Stimulated activated CD4-positive, alpha-beta T cell treated with anti-CD3 and anti-CD28 coated beads, TNF-alpha, amount 100 ng/mL, for 1 hour (primary cell): ENCODE measurements at regions not wholly inside any gene's neighbourhood (a gene's known extent, or its start where the extent isn't known, plus 50 kb on each side); places are given as distances from the start of the nearest gene placed in this dataset.

ENCODE experiments used
- DNase-seq, 3 donors: peaks; one replicate each; pipeline ENCODE4 v3.0.0-alpha.2; 2020; ENCODE audit warnings: low read depth in 3 of 3, low spot score in 1 of 3

DNA sequence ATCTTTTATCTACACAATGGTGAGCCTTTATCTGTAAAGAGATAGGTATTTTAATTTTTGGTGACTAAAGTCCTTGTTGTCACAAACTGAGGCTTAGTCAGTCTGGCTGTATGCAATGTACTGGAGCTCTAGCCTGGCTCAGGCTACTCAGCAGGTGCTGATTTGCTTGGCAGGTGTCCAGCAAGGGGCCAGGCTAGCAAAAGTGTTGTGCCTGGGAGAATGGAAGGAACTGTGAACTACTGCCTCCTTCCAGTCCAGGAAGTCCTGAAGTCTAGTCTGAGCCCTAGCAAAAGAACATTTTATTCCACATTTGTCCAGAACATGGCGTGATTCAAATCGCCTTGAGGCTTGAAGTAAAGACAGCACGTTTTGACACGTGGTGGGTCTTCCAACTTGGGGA lies 260.5 kb downstream of the CCDC85A start:
- DNase-seq: no peak

- no peak for DNase-seq
Measured at GRCh38 chr2:56448403-56449001, 264.7 kb downstream of the CCDC85A start.

DNA sequence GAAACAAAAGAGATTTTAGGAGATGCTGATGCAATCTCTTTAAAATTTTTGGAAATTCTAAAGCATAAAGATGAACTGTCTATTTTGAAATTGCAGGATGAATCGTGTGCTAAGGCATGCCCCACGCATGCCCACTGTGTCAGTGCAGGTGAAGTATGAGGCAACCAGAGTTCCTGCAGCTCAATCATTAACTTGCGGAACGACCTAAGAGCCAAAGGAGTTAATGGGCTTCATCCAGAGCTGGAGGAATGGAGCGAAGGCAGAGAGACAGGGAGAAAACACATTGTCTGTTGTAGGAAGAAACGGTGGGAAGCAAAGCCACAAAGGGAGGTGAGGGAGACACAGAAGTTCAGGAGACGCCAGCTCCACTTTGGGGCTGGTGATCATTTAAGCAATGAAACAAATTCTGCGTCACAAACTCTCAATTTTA lies 265.2 kb downstream of the CCDC85A start:
- DNase-seq: no peak

GRCh38 chr2:56449449-56449860 lies 265.7 kb downstream of the CCDC85A start:
- DNase-seq: no peak

DNA sequence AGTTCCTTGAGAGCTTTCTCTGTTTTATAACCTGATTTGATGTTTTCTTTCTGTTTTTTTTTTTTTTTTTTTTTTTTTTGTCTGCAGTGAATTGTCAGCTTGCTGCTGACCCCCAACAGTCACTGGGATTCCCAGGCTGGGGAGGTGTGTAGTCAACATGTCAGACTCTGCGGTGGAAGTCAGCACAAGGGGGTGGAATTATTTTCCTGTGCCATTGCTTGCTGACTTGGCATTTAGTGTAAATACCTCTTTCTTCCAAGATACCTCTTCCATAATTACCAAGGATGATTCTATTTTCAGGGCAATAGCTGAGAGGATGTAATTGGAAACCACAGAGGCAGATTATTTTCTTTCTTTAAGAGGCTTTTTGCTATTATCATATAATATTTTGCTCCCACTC lies 266.3 kb downstream of the CCDC85A start:
- DNase-seq: no peak

DNA sequence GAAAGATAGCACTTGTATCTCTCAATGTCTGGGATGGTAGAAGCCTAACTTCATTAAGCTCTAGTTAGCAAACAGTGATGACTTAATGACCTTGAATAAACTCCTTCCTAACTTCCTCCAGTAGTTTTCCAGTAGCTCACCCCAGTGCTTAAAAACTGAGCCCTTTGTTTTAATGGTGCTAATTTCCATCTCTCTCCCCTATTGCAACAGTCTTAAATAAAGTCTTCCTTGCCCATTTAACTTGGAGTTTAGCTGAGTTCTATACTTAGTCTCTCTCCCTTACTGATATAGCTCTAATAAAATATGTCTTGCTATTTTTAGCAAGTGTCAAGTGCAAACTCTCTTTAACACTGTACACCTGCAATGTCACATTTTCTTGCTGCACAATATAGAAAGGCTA lies 267.0 kb downstream of the CCDC85A start:
- DNase-seq: no peak

DNA sequence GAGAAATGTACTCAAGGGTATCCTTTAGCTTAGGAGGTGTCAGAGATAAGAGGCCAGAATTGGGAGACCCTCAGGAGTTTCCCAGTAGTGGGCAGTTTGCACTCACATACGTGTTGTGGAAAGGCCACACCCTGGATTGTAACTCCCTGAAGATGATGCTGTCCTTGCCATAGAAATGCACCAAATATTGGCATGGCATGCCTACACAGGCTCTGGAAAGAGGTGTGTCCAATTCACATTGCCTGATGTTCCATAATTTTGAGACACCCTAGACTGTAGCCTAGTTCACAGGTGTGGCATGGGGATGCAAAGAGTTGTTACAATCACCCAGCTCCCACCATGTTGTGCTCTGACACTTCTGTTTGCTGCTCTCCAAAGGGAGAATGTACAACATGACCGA lies 271.9 kb downstream of the CCDC85A start:
- no peak for DNase-seq

- DNase-seq: no peak
Measured at GRCh38 chr2:56456791-56457190, 273.0 kb downstream of the CCDC85A start.

DNA sequence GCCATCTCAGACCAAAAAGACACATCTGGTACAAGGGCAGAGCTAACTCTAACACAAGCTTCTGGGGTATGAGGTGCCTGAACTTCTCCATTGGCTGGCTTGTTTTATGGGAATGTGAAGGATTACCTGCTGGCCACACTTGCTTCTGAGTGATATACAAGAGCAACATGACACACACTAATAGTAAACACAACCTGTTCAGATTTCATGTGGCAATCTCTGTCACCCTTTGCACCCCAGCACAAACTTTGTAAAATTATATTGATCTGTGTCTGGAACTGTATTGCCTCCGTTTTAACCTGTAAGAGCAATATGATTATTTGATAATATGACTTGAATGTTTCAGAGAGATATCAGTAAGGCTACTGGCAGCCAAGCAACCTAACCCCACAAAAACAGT lies 276.7 kb downstream of the CCDC85A start:
- DNase-seq: no peak

DNA sequence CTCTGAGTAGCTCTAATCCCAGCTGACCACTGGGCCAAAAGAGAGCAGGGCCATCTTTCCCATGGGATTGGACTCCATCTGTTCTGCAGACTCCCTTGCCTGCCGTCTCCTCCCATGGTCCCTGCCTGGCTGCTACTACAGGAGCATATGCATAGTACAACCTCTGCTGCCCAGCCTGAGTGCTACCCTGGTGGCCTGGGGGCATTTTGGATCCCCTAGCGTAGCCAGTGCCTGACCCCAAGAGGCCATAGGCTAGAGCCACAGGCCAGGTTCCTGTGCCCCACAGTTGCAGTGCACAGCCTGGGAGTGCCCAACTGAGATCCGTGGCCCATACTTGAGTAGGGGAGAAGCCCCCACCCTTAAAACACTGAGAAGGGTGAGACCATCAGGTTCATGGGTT lies 280.3 kb downstream of the CCDC85A start:
- DNase-seq: no peak

GRCh38 chr2:56464613-56465012 lies 280.8 kb downstream of the CCDC85A start:
- DNase-seq: no peak

- DNase-seq: no peak
Measured at GRCh38 chr2:56465491-56465890, 281.7 kb downstream of the CCDC85A start.

- DNase-seq: no peak
Measured at GRCh38 chr2:56473524-56473923, 289.7 kb downstream of the CCDC85A start.

- no peak for DNase-seq
Measured at GRCh38 chr2:56474412-56475158, 290.8 kb downstream of the CCDC85A start.

- DNase-seq: no peak
Measured at GRCh38 chr2:56475191-56475590, 291.4 kb downstream of the CCDC85A start.

DNA sequence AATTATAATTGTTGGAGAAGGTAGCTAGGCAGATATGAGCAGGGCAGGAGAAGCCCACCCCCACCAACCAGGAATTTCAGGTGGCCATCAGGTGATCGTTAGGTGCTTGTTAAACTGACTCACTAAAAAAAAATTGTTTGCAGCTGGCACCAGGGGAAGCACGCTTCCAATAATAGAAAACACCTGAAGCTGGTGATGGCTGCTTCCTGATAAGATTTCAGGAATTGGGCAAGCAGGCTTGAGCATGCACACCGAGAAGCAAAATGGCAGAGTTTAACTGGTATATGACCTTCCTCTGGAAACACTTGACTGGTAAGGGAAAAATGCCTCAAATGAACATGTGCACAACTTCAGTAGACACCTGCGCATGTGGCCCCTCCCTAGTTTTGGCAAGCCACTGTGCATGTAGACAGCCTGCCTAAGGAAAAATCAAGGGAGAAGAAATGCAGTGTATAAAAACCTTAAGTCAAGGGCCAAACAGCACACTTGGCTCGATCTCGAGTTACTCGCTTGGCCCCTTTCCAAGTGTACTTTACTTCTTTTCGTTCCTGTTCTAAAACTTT lies 292.8 kb downstream of the CCDC85A start:
- no peak for DNase-seq

- DNase-seq: no peak
Measured at GRCh38 chr2:56478027-56478426, 294.2 kb downstream of the CCDC85A start.

DNA sequence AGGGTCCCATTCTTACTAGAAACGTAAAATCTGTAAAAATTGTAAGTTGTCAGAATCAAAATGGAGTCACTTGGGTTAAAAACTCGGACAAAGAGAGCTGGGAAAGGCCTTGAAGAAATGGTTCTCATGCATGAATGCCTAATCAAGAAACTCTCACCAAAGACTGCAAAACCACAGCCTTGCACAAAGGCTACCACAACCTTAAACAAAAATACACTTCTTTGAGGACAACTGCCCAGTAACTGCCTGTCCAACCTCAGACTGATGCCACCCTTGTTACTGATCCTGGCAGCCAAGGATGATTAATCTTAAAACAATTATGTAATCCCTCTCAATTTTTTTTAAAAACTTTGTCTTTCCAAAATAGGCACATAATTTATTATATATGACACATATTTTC lies 299.3 kb downstream of the CCDC85A start:
- no peak for DNase-seq

DNA sequence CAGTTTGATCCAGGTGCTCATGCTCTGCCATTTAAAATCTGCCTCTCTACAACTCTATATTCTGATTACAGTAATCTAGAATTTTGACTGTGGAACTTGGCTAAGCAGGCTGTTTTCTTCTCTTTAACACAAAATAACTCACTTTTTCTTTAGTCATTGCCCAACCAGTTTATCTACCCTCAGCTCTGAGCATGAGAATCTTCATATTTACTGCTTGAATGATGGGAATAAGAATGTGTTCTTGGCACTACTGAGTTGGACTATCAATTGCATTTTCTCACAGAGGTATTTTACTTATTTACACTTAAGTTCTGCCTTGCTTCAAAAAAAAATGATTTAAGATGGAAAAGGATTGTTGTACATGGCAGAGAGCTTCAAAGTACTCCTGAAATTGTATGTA lies 301.1 kb downstream of the CCDC85A start:
- no peak for DNase-seq

- no peak for DNase-seq
Measured at GRCh38 chr2:56500317-56500716, 316.5 kb downstream of the CCDC85A start.

DNA sequence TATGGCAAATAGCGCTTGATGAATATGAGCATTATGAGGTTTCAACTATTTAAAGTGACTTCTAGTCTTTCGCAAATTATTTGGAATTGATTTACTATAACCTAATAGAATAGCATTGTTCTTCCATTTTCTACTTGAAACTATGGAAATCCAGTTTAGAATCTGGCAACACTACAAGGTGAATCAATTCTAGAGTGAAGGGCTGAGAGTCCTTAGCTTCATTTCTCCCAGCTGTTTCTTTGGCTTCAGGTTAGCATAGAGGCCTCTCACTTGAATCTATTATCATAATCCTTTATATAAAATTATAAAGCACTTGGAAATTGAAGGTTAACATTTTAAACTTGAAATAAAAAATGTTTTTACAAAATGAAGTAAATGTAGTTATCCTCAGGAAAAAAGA lies 318.8 kb downstream of the CCDC85A start:
- DNase-seq: no peak

DNA sequence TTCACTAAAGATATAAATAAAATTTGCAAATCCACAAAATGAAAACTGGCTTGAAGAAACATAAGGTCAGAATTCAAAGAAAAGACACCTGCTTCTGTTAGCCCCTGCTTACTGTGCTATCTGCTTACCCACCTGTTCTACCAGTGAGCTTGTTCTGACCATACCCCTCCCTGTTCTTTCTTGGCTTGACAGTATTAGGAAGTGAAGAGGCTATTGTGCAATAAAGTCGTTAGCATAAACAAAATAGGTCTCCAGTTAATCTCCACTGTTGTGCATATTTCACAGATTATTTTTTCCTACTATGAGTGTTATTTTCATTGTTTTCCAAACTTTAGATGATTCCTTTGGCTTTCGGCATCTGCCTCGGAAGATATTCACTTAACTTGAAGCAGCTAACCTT lies 322.1 kb downstream of the CCDC85A start:
- no peak for DNase-seq

DNA sequence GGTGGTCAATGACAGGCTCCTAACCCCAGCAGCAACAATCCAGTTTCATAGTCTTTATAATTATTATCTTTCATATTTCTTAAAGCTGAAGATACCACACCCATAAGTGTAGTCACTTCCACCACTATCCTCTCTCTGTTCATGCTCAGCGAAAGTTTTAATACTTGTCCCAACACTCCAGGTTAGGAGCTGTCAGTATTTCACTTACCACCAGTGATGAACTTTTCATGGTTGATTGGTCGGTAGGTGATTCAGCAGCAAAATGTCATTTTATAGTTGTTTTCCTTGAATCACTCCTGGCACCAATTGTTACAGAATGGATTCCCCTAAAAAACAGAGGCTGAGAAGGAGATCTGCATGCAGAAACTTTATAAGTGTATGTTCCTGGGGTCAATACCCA lies 324.9 kb downstream of the CCDC85A start:
- DNase-seq: no peak
